Hepatocyte (in vitro differentiated cells): ENCODE measurements at regions not wholly inside any gene's neighbourhood (a gene's known extent, or its start where the extent isn't known, plus 50 kb on each side); places are given as distances from the start of the nearest gene placed in this dataset.

Experiments
- DNase-seq: peaks from one replicate; pipeline ENCODE4 v3.0.0-alpha.2; 2016; ENCODE audit warnings: low spot score
- H2AFZ ChIP-seq: fragments of 200-600 bp; sonication (generic); 2 replicates; pipeline ENCODE4 v1.6.0; 2016; ENCODE audit warnings: antibody characterized with exemption, mild to moderate bottlenecking
- H3K27ac ChIP-seq: fragments of 200-600 bp; sonication (generic); 2 replicates; pipeline ENCODE4 v1.5.1; 2016; ENCODE audit warnings: mild to moderate bottlenecking
- H3K27me3 ChIP-seq: fragments of 200-600 bp; sonication (generic); 2 replicates; pipeline ENCODE4 v1.6.1; 2016
- H3K36me3 ChIP-seq: fragments of 200-600 bp; sonication (generic); replicated peaks from 2 replicates; pipeline ENCODE4 v1.5.1; 2016; ENCODE audit warnings: low read depth; ENCODE audit not compliant: insufficient read depth
- H3K4me1 ChIP-seq: fragments of 200-600 bp; sonication (generic); 2 replicates; pipeline ENCODE4 v1.5.1; 2016; ENCODE audit warnings: mild to moderate bottlenecking, moderate library complexity; ENCODE audit not compliant: insufficient read depth
- H3K4me2 ChIP-seq: fragments of 200-600 bp; sonication (generic); 2 replicates; pipeline ENCODE4 v1.6.0; 2016
- H3K4me3 ChIP-seq: fragments of 200-600 bp; sonication (generic); 2 replicates; pipeline ENCODE4 v1.5.1; 2016; ENCODE audit warnings: mild to moderate bottlenecking
- H3K79me2 ChIP-seq: fragments of 200-600 bp; sonication (generic); 2 replicates; pipeline ENCODE4 v1.6.0; 2017; ENCODE audit warnings: mild to moderate bottlenecking
- H3K9me2 ChIP-seq: fragments of 200-600 bp; sonication (generic); replicated peaks from 2 replicates; pipeline ENCODE4 v1.6.0; 2017; ENCODE audit warnings: mild to moderate bottlenecking; ENCODE audit not compliant: insufficient read depth
- H3K9me3 ChIP-seq: fragments of 200-600 bp; sonication (generic); 2 replicates; pipeline ENCODE4 v1.5.1; 2016; ENCODE audit warnings: low read depth, mild to moderate bottlenecking
- H4K20me1 ChIP-seq: fragments of 200-600 bp; sonication (generic); 2 replicates; pipeline ENCODE4 v1.6.0; 2016; ENCODE audit warnings: mild to moderate bottlenecking; ENCODE audit not compliant: insufficient read depth, poor library complexity, severe bottlenecking
- EZH2 ChIP-seq: fragments of 200-600 bp; sonication (generic); IDR thresholded peaks from 2 replicates; pipeline ENCODE4 v1.6.1; 2016; ENCODE audit warnings: antibody characterized with exemption, mild to moderate bottlenecking, borderline replicate concordance
- EZH2phosphoT487 ChIP-seq: fragments of 200-600 bp; sonication (generic); IDR thresholded peaks from one replicate; pipeline ENCODE4 v1.6.1; 2018; ENCODE audit warnings: antibody characterized with exemption, mild to moderate bottlenecking, low read depth, moderate library complexity; ENCODE audit not compliant: unreplicated experiment, severe bottlenecking
- whole genome bisulfite sequencing: methylation state at CpG from one replicate; pipeline ENCODE4 v1.1.6; 2016; ENCODE audit warnings: low lambda C conversion rate; ENCODE audit errors: missing lambda C conversion rate; 5-methylcytosine and 5-hydroxymethylcytosine counted together
- TF ChIP-seq, protein P1 (sequence below): fragments of 200-600 bp; sonication (generic); IDR thresholded peaks from 2 replicates; pipeline ENCODE4 v1.5.1; 2016; ENCODE audit warnings: antibody characterized with exemption, mild to moderate bottlenecking; ENCODE audit not compliant: poor library complexity

- H3K4me2 ChIP-seq = no peak overlapping the region
- WGBS = 92% methylated on average over 13 of the region's 13 CpGs
- no peak overlapping the region for H3K4me3 ChIP-seq
- no peak for DNase-seq
- H4K20me1 ChIP-seq = no peaks in the 10 kb centered on the region
- H3K79me2 ChIP-seq = no peaks in the 10 kb centered on the region
- no peaks in the 10 kb centered on the region for H3K9me3 ChIP-seq
- no peaks in the 10 kb centered on the region for H3K27me3 ChIP-seq
- H3K4me1 ChIP-seq = no peaks in the 10 kb centered on the region
- TF ChIP-seq EZH2 (no peak), EZH2phosphoT487 (no peak)
- TF ChIP-seq, protein P1, sequence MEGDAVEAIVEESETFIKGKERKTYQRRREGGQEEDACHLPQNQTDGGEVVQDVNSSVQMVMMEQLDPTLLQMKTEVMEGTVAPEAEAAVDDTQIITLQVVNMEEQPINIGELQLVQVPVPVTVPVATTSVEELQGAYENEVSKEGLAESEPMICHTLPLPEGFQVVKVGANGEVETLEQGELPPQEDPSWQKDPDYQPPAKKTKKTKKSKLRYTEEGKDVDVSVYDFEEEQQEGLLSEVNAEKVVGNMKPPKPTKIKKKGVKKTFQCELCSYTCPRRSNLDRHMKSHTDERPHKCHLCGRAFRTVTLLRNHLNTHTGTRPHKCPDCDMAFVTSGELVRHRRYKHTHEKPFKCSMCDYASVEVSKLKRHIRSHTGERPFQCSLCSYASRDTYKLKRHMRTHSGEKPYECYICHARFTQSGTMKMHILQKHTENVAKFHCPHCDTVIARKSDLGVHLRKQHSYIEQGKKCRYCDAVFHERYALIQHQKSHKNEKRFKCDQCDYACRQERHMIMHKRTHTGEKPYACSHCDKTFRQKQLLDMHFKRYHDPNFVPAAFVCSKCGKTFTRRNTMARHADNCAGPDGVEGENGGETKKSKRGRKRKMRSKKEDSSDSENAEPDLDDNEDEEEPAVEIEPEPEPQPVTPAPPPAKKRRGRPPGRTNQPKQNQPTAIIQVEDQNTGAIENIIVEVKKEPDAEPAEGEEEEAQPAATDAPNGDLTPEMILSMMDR = no peak
- no peak overlapping the region for H2AFZ ChIP-seq
- H3K36me3 ChIP-seq = no peaks in the 10 kb centered on the region
- no peak overlapping the region for H3K27ac ChIP-seq
- H3K9me2 ChIP-seq = no peaks in the 10 kb centered on the region
These were observed 95.9 kb upstream of the GALNT2 start for GRCh38 chr1:229971141-229971540.

GRCh38 chr1:229972600-229973296 lies 94.3 kb upstream of the GALNT2 start:
- no peak for DNase-seq
- Histone ChIP-seq H3K36me3 (no peaks in the 10 kb centered on the region), H4K20me1 (no peaks in the 10 kb centered on the region), H2AFZ (no peak overlapping the region), H3K9me2 (no peaks in the 10 kb centered on the region), H3K4me1 (no peaks in the 10 kb centered on the region), H3K79me2 (no peaks in the 10 kb centered on the region), H3K27ac (no peak overlapping the region), H3K9me3 (peaks cover 4% of the 10 kb centered on the region), H3K4me3 (no peak overlapping the region), H3K4me2 (no peak overlapping the region), H3K27me3 (no peaks in the 10 kb centered on the region)
- 88% methylated on average over 9 of the region's 9 CpGs for WGBS
- TF ChIP-seq, protein P1 = peak; percentile 19
- TF ChIP-seq EZH2phosphoT487 = no peak
- no peak for TF ChIP-seq EZH2

DNA sequence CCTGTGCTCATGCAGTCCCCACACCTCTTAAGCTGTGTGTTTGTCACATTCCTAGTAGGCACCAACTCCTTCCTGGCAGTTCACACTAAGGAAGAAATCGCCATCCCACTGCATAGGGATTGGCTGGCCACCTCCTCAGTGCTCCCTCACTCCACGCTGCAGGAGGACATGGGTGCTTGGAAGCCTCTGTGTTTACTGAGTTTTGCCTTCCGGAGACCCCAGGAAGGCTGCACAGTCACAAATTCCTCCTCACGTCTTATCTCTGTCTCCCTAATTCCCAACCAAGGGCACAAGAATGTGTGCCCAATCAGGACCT lies 93.8 kb upstream of the GALNT2 start:
- H3K9me3 ChIP-seq = peaks cover 9% of the 10 kb centered on the region
- no peaks in the 10 kb centered on the region for H3K36me3 ChIP-seq
- 89% methylated on average over 4 of the region's 4 CpGs for WGBS
- H3K9me2 ChIP-seq = no peaks in the 10 kb centered on the region
- no peak overlapping the region for H3K27ac ChIP-seq
- no peak overlapping the region for H3K4me3 ChIP-seq
- H4K20me1 ChIP-seq = no peaks in the 10 kb centered on the region
- no peaks in the 10 kb centered on the region for H3K4me1 ChIP-seq
- no peaks in the 10 kb centered on the region for H3K27me3 ChIP-seq
- H2AFZ ChIP-seq = no peak overlapping the region
- TF ChIP-seq EZH2 = no peak
- TF ChIP-seq, protein P1 = no peak
- no peak for TF ChIP-seq EZH2phosphoT487
- no peak for DNase-seq
- no peaks in the 10 kb centered on the region for H3K79me2 ChIP-seq
- H3K4me2 ChIP-seq = no peak overlapping the region
